ENCODE measurements at regions not wholly inside any gene's neighbourhood (a gene's known extent, or its start where the extent isn't known, plus 50 kb on each side); places are given as distances from the start of the nearest gene placed in this dataset.
"Not testable (repeated sequence)": the region's sequence is repeated elsewhere in the genome, so short reads cannot be mapped to it uniquely, and the experiment has no call there.

DNA sequence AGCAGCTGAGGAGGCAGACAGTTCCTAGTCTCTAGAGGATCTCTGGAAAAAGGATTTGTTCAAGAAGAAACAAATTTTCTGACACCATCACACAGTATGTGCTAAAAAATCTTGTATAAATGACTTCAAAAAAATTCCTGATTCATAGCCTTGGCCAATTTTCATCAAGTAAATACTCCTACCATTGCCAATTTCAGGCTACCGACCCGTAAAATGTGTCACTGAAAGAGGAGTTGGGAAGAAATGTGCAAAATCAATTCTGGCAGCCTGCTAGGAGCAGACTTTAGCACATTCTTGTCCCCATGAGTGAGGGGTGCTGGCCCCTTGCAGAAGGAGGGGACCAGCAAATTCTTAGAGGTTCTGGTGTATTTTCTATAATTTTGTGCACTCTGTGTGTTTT is 109.4 kb downstream of the TMEM30B start:
- peak; percentile 67 for FAIRE-seq
- DNase-seq (ENCODE audit: low spot score), result no peak

- DNase-seq (ENCODE audit: low spot score), result no peak
- FAIRE-seq, result no peak
These were observed 113.0 kb downstream of the TMEM30B start for GRCh38 chr14:61168141-61168540.

DNA sequence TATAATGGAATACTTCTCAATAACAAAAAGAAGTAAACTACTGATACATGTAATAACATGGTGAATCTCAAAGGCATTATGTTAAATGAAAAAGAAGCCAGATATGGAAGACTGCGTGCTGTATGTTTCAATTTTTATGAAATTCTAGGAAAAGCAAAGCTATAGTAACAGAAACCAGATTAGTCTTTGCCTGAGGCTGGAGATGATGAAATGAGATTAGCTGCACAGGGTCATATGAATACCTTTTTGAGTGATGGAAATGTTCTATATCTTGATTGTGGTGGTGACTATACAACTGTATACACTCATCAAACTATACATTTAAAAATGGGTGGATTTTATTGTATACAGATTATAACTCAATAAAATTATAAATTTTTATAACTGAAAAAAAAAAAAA is 113.5 kb downstream of the TMEM30B start:
- DNase-seq (ENCODE audit: low spot score) (no peak), FAIRE-seq (no peak)

DNA sequence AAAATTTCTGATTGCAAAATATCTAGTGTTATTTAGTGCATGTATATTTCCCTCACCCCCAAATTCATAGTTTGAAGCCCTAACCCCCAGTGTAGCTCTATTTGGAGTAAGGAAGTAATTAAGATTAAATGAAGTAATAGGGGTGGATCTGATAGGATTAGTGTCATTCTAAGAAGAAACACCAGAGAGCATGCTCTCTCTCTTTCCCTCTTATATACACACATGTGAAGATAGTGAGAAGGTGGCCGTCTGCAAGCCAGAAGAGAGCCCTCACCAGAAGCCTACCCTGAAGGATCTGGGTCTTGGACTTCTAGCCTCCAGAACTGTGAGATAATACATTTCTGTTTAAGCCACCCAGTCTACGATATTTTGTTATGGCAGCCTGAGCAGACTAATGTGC is 120.3 kb downstream of the TMEM30B start:
- no peak for FAIRE-seq
- no peak for DNase-seq (ENCODE audit: low spot score)

DNA sequence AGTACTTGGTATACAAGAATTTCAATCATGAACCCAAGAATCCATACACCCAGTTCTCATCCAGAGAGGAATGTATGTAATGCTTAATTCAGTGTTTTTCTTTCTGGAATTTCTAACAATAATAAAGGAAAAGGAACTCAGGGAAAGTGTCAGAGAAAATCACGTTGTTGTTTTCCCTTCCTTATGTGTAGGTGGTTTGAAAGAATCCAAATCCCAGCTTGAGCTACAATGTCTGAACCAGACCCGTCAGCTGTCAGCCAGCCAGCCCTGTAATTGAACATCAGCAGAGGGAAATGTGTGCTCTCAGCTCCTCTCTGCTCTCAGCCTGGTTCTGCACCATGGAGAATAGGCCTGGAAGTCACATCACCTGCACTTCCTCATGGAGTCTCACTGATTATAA is 126.5 kb downstream of the TMEM30B start:
- no peak for DNase-seq (ENCODE audit: low spot score)
- peak; percentile 92 for FAIRE-seq

DNA sequence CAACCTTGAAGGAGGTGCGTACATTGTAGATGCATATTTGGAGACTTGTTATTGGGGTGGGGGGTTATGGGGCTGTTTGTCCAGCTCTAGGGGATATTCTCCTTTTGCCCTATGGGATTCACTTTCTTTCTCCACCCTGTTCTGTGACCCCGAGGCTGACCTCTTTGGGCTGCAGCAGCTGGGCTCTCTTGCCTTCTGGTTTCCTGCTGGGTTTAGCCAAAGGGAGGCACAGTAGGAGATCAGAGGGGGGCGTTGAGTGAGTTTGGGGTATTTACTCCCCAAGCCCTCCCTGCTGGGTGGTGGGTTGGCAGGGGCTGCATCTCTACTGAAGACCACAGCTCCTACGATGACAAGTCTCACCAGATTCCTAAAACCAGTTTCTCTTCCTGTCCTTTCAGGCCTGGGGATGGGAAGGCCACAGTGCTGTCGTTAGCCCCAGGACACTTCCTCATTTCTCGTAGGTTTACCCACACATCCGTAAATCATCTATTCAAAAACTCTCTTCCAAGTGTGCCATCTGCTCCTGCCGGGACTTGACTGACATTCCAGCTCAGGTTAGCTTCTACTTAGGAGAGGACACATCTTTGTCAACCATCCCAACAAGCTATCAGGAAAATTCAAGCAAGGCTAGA is 127.1 kb downstream of the TMEM30B start:
- no peak for DNase-seq (ENCODE audit: low spot score)
- peak; percentile 91 for FAIRE-seq

- DNase-seq (ENCODE audit: low spot score) (peak; percentile 74), FAIRE-seq (peak; percentile 97)
These were observed 127.7 kb downstream of the TMEM30B start for GRCh38 chr14:61153431-61153830.

DNA sequence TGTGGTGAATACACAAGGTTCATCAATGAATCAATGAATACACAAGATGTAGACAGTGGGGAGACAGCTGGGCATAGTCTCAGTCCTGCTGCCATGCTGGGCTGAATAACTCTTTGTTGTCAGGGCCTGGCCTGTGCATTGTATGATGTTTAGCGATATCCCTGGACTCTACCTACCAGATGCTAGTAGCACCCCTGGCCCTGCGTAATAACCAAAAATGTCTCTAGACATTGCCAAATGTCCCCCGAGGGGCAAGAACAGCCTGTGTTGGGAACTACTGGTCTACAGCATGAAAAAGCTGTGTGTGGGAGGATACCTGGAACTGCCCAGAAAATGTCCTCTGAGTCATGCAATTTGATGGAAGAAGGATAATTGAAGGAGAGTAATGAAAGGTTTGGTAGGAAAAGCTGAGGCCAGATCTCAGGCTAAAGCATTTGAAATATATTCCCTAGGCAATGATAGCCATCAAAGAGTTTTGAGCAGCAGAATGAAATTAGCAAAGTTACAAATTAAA is 128.2 kb downstream of the TMEM30B start:
- FAIRE-seq (peak; percentile 97), DNase-seq (ENCODE audit: low spot score) (peak; percentile 69)

- no peak for DNase-seq (ENCODE audit: low spot score)
- FAIRE-seq, result peak; percentile 70
These were observed 129.9 kb downstream of the TMEM30B start for GRCh38 chr14:61151251-61151650.

DNA sequence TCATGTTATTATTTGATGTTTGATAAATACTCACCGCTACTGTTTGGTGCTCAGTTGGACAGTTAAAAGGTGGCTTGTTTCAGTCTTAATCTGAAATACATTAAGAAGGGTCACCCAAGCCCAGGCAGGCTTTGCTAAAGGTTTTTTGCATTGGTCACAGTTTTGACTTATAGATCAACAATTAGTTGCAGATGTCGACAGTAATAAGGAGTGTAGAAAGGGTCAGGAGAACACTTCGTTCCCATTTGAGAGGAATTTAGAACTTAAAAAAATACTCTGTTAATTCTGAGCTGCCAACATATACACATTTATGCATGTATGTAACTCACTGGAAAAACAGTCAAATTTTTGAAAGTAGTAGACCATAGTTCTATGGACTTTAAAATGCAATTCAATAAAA is 130.3 kb downstream of the TMEM30B start:
- no peak for FAIRE-seq
- DNase-seq (ENCODE audit: low spot score), result no peak

- DNase-seq (ENCODE audit: low spot score), result no peak
- no peak for FAIRE-seq
These were observed 131.2 kb downstream of the TMEM30B start for GRCh38 chr14:61149896-61150295.

DNA sequence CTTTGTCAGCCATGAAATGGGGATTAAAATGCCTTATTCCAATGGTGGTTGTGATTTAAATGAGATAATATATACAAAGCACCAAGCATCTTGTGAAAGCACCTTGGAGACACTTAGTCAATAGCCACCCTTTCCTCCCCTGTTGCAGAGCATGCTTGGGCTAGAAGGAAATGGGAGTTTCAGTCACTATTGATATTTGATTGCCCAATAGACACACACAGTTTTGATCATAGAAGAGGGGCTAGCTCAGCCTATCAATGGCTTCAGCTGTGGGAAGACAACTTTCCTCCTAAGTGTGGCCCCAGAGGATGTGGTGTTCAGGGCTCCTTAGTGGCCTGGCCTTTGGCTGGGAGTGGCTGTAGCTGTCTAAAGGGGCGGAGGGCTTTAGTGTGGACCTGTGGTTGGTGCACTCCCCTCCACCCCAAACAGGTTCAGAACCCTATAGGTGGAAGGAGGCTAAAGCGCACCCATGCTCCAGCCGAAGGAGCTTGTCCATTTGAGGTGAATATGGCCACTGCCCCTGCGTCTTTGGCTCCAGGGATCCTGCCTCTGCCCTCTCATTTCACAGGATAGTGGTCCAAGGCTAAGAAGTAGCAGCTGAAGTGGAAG is 132.3 kb downstream of the TMEM30B start:
- FAIRE-seq, result no peak
- no peak for DNase-seq (ENCODE audit: low spot score)

DNA sequence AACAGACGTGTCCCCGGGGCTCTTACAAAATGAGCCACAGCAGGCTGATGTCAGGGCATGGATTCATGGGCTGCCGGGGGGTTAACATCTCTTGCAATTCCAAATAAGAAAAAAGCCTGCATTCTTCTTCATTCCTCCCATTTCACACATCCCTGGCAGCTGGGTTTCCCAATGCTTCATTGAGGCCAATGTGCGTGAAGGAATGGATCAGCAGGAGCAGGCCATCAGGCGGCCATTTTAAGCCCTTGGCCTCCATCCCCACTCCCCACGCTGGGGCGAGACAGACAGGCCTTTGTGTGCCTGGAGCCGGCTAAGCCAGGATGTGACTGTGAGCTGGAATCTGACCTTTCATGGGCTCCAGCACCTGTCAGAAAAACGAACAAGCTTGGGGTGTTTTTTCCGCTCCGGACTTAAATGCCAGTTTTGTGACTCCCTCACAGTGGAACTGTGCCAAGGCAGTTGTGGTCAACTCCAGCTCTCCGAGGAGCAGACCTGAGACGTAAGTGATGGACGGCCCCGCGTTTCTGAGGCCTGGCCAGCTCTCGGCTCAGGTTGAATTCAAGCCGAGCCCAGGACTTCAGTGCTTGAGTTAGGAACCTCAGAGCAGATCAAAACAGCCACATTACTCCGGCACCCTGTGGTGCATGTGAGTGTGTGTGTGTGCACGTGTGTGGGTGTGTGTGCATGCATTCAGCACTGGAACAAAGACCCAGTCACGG is 133.1 kb downstream of the TMEM30B start:
- peak; percentile 96 for DNase-seq (ENCODE audit: low spot score)
- FAIRE-seq, result peak; percentile 100

GRCh38 chr14:61147381-61147821 is 133.7 kb downstream of the TMEM30B start:
- FAIRE-seq (no peak), DNase-seq (ENCODE audit: low spot score) (no peak)

GRCh38 chr14:61146899-61147298 is 134.2 kb downstream of the TMEM30B start:
- FAIRE-seq (no peak), DNase-seq (ENCODE audit: low spot score) (no peak)

GRCh38 chr14:61145903-61146481 is 135.1 kb downstream of the TMEM30B start:
- DNase-seq (ENCODE audit: low spot score) (no peak), FAIRE-seq (peak; percentile 94)

DNA sequence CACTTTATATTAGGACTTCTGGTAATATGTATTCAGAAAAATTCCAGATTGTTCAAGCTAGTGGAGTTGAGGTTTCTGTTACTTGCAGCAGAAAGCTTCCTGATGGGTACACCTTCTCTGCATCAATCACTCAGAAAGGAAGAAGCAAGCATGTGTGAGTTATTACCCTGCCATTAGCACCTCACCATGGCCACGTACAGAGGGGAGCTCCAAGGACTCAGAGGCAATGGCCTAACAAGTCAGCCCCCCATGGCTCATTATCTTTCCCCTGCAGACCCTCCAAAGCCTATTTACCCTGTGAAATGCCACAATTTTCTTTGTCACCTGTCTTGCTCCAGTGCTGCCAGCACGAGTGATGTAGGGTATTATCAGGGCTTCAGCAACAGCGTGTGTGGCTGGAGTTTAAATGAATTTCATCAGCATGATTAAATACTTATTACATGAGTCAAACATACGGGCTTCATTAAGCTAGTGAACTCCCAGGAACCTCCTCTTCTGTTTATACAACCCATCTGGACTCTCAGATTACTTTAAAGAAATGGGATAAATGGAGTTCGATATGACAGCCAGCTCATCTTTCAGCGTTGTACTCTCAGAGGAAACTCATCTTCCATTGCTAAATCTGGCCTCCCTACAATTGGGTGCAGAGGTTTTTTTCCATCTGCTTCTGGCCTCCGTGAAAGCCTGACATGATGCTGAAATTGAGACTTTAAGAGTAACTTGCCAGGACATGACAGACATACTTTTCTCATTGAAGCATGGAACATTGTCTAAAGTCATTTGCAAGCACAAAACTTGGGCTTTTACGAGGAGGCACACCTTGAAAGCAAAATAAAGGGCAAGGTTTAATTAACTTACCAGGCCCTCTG is 135.9 kb downstream of the TMEM30B start:
- FAIRE-seq (no peak), DNase-seq (ENCODE audit: low spot score) (no peak)

GRCh38 chr14:61144117-61145033 is 136.8 kb downstream of the TMEM30B start:
- peak; percentile 82 for FAIRE-seq

GRCh38 chr14:61140872-61141271 is 140.3 kb downstream of the TMEM30B start:
- FAIRE-seq, result no peak
- DNase-seq (ENCODE audit: low spot score), result peak; percentile 78

More at GRCh38 chr14:61144117-61145033, 136.8 kb downstream of the TMEM30B start:
- not testable (repeated sequence) for DNase-seq (ENCODE audit: low spot score)

DNA sequence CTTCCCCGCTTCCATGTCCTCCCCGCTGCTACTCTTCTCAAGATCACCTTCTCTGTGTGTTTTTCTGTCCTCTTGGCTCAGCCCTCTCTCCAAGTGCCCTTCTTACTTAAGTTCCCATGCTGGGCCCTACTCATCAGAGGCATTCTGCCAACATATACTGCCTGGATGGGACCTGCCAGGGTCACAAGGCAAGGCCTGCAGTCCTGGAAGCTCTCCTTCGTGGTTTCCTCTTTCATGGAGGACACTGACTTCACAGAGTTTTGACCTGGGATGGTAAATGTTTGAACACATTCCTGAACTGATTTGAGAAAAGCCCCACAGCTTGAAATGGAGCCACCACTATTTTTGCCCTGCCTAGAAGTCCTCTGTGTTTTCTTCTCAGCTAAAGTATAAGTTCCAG is 140.9 kb downstream of the TMEM30B start:
- no peak for FAIRE-seq

More for the DNA sequence above, 140.9 kb downstream of the TMEM30B start:
- DNase-seq (ENCODE audit: low spot score), result no peak
